ENCODE measurements at regions not wholly inside any gene's neighbourhood (a gene's known extent, or its start where the extent isn't known, plus 50 kb on each side); places are given as distances from the start of the nearest gene placed in this dataset.

- no peak for TF ChIP-seq SNAPC4 (CRISPR knock-in tag; IDR thresholded peaks at IDR 0.05)
- no peak for TF ChIP-seq ZBTB42 (CRISPR knock-in tag; IDR thresholded peaks at IDR 0.05)
Measured at GRCh38 chr7:65809259-65809981, 63.5 kb upstream of the VKORC1L1 start (continued).

DNA sequence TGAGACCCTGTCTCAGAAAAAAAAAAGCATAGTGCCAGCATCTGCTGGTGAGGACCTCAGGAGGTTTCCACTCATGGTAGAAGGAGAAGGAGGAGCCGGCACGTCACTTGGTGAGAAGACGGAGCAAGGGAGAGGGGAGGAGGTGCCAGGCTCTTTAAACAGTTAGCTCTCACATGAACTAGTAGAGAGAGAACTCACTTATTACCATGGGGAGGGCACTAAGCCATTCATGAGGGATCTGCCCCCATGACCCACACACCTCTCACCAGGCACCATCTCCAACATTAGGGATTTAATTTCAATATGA, 62.9 kb upstream of the VKORC1L1 start:
- H3K4me3 ChIP-seq (replicated peaks in 1 of 3; ENCODE audit: insufficient read depth in 1 of 3, low read depth in 2 of 3, low read length in 3 of 3), result no peak overlapping the region
- ATAC-seq (no peak), DNase-seq (ENCODE audit: low spot score) (no peak), FAIRE-seq (no peak)
- intact Hi-C loops (cut with micrococcal nuclease; ENCODE audit: unreplicated experiment) (no loop called here), in situ Hi-C loops (cut with HindIII; ENCODE audit: extremely low pct_ligation_motif_present, low pct_unique_long_range_greater_than_20kb) (no loop called here)
- CTCF ChIA-PET (ENCODE audit: low intra/inter-chr PET ratio, low total read pairs), result no interaction called here
- no peak overlapping the region for H2AFZ ChIP-seq (ENCODE audit: low read length)
- no peaks in the 10 kb centered on the region for H3K79me2 ChIP-seq (ENCODE audit: insufficient read depth, low read length)
- H4K20me1 ChIP-seq (ENCODE audit: insufficient read depth, low read length), result no peaks in the 10 kb centered on the region
- H3K27ac ChIP-seq (ENCODE audit: extremely low read length, insufficient read depth, low read length), result no peak overlapping the region
- H3K36me3 ChIP-seq (replicated peaks in 1 of 2; ENCODE audit: control insufficient read depth in 1 of 2, insufficient read depth in 2 of 2, low read length in 2 of 2), result no peaks in the 10 kb centered on the region
- H3K4me1 ChIP-seq (ENCODE audit: insufficient read depth, low read length), result no peaks in the 10 kb centered on the region
- WGBS (ENCODE audit: low lambda C conversion rate), result 99% methylated on average over 3 of the region's 3 CpGs
- POLR2A ChIA-PET, result no interaction called here
- no peak overlapping the region for H3K4me2 ChIP-seq (ENCODE audit: low read depth, low read length)
- no TSS peak for BruUV-seq (replicated peaks)
- TF ChIP-seq THYN1 (CRISPR knock-in tag; IDR thresholded peaks at IDR 0.05; ENCODE audit: borderline replicate concordance, low read depth) (no peak), GTF2F1 (IDR thresholded peaks at IDR 0.05; ENCODE audit: low read length) (no peak), NFYC (CRISPR knock-in tag; IDR thresholded peaks at IDR 0.05) (no peak)
- no peak overlapping the region for H3K9ac ChIP-seq (ENCODE audit: insufficient read depth, low read depth, low read length)
- no peaks in the 10 kb centered on the region for H3K27me3 ChIP-seq (ENCODE audit: control insufficient read depth in 1 of 2, insufficient read depth in 2 of 2, low read length in 2 of 2)
- no peaks in the 10 kb centered on the region for H3K9me3 ChIP-seq (ENCODE audit: low read length)
